ENCODE measurements at regions not wholly inside any gene's neighbourhood (a gene's known extent, or its start where the extent isn't known, plus 50 kb on each side); places are given as distances from the start of the nearest gene placed in this dataset.

DNA sequence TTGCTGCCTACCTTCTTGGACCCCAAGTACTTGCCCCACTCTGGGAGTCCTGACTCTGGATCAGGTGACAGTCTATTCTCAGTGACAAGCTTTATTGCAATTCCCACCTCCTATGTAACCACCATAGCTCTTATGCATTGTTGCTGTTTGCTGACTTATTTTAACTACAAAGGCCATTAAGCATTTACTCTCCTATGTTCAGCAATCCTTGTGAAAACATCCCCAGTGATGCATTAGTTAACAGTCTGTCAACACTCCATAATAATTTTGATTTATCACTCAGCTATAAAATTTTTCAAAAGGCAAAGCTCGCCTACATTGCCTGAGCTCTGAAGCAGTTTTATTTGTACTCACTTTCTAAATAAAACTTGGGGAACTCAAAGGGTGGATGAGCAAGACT is 871.8 kb upstream of the SORCS1 start:
- no peak for TF ChIP-seq EZH2phosphoT487 (IDR thresholded peaks at IDR 0.05; ENCODE audit: borderline replicate concordance)
- TF ChIP-seq, protein P1, sequence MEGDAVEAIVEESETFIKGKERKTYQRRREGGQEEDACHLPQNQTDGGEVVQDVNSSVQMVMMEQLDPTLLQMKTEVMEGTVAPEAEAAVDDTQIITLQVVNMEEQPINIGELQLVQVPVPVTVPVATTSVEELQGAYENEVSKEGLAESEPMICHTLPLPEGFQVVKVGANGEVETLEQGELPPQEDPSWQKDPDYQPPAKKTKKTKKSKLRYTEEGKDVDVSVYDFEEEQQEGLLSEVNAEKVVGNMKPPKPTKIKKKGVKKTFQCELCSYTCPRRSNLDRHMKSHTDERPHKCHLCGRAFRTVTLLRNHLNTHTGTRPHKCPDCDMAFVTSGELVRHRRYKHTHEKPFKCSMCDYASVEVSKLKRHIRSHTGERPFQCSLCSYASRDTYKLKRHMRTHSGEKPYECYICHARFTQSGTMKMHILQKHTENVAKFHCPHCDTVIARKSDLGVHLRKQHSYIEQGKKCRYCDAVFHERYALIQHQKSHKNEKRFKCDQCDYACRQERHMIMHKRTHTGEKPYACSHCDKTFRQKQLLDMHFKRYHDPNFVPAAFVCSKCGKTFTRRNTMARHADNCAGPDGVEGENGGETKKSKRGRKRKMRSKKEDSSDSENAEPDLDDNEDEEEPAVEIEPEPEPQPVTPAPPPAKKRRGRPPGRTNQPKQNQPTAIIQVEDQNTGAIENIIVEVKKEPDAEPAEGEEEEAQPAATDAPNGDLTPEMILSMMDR (conservative IDR thresholded peaks at IDR 0.05; ENCODE audit: low read length): no peak

Data from Loucy (cell line).